NCI-H82 treated with DMSO at 0.1 percent for 48 hours (cell line): ENCODE measurements at regions not wholly inside any gene's neighbourhood (a gene's known extent, or its start where the extent isn't known, plus 50 kb on each side); places are given as distances from the start of the nearest gene placed in this dataset.

Experiments used
- DNase-seq: peaks from one replicate; lab custom pipeline; 2025; ENCODE audit not compliant: unreplicated experiment; lab: John Stamatoyannopoulos, UW

DNA sequence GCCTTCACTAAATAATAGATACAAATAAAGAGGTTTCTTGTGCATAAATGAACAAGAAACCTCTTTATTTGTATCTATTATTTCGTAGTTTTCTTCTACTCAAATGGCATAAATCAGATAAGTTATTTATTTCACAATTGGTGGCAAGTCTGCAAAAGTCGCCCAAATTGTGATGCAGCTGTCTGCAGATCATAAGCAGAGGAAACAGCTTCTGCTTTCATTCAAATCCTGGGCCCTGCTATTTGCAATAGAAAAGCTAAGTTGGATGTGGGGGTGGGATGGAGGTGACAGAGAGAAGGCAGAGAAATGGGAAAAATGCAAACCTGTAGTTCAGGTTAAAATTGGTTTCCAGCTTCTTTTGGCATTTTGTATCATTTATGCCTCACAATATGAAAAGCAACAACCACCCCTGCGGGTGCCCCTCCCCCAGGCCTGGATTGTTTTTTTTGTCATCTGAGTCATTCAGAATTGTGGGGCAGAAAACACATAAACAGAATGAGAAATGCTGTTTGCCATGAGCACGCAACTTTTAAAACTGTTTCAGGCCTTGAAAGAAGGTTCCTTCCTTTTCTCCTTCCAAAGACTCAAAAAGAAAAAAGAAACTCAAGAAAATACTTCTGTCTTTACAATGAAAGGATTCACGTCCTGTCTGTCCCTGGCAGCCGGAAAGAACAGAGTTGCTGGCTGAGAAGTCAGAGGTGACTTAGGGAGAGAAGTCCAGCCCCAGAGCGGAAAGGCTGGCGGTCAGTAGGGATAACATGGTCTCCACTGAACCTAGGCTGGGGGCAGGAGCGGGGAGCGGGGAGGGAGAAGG lies 132.9 kb downstream of the BAMBI start:
- DNase-seq: no peak

- no peak for DNase-seq
Observed at GRCh38 chr10:28811639-28812349, 134.5 kb downstream of the BAMBI start.

DNA sequence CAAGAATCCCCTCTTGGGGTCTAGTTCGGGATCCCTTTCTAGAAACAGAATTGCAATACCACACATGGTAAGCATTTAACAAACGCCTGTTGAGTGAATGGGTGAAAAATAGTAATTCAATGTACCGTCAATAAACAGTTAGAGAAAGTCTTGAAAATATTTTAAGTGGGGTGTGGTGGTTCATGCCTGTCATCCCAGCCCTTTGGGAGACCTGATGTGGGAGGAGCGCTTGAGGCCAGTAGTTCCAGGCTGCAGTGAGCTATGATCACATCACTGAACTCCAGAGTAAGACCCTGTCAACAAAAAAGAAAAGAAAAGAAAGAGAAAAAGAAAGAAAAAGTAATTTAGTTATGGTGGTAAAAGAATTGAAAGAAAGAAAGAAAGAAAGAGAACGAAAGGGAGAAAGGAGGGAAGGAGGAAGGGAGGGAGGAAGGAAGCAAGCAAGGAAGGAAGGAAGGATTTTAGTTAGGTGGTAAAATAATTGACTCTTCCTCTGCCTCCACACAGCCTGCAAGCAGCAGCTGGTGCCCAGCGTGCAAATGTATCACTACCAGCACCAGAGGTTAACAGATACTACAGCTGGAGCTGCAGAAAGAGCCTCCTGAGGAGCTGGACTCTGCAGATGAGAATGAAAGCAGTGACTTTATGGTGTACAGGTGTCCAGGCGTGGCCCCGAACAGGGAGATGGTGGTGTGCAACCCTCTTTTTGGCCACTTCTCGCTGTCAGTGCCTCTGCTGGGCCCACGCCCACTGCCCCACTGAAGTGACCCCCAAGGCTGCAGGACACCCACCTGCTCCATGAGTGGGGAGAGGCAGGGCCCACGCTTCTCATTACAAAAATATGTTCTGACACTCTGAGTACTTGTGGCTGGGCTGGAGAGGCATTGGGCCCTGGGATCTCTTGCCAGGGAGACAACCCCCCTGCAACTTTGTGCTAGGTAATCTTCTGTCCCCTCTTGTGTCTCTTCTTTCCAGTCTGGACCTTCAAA lies 135.4 kb downstream of the BAMBI start:
- DNase-seq: no peak

DNA sequence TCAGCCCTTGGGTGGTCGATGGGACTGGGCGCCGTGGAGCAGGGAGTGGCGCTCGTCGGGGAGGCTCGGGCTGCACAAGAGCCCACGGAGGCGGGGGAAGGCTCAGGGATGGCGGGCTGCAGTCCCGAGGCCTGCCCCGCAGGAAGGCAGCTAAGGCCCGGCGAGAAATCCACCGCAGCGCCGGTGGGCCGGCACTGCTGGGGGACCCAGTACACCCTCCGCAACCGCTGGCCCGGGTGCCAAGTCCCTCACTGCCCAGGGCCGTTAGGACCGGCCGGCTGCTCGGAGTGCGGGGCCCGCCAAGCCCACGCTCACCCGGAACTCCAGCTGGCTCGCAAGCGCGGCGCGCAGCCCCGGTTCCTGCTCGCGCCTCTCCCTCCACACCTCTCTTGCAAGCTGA lies 138.4 kb downstream of the BAMBI start:
- DNase-seq: no peak

DNA sequence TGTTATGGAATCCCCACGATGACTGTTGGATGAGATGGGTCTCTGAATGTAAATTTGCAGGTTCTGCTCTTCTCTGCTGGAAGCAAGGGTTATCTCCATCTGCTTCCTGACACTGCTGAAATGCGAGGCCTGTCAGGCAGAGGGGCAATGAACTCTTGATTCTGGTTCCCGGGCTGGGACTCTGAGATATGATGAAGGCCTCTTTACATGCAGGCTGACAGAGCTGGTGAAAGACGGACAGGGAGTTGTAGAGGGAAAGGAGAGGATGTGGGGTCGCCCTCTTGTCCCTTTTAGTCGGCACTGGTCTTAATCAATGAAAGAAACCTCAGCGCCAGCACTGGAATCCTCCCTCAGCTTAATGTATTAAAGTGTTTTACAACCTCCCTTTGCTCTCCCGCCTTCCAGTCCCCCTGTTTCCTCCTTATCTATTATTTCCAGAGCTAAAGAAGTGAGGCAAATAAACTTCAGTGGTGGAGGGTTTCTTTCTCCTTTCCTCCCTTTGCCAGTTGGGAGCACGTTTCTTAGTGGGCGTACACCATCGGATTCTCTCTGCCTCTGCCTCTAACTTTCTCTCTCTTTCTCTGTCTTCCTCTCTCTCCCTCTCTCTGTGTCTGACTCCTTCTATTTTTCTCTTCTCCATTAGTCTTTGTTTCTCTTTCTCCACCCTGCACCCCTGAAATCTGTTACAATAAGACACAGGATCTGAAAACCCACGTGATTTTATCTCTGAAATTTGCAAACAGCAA lies 145.6 kb downstream of the BAMBI start:
- no peak for DNase-seq

DNA sequence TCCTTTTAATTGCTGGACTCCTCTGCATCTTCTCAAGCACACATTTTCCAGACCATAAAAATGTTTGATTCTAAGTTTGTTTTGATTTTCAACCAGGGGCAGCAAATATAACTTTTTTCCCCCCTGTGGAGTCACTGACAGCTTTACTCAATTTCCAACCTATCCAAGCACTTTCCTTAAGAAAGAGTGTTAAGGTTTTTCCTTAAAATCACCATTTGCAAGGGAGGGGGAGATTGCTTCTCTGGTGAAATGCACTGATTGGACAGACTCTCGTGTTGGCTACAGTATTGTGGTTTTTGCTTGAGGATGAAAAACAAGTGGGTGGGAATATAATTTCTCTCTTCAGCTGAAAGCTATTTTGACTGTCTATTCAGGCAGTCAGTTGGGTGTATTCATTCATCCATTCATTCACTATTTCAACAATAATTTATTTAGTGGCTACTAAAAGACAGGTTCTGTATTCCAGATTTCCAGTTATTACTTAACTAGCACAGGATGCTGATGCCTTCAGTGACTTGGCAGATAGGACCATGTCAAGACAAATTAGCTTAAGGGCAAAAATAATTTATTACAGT lies 146.3 kb downstream of the BAMBI start:
- no peak for DNase-seq

DNA sequence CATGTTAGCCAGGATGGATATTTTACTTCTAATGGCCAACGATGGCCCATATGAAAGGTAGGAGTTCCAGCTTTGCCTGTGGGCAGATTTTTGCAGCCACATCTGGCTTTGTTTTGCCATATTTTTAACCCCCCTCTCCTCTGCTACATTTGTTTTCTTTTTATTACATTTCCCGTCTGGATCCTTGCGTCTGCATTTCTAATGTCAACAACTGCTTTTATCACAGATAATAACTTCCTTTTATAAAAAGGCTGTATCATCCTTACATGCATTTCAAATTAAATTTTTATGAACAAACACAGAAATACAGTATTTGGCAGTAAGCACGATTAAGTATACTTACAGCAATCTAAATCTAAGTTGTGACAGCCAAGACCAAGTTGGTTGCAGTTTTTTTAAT lies 156.0 kb downstream of the BAMBI start:
- DNase-seq: no peak

GRCh38 chr10:28836435-28836743 lies 159.1 kb downstream of the BAMBI start:
- DNase-seq: no peak

DNA sequence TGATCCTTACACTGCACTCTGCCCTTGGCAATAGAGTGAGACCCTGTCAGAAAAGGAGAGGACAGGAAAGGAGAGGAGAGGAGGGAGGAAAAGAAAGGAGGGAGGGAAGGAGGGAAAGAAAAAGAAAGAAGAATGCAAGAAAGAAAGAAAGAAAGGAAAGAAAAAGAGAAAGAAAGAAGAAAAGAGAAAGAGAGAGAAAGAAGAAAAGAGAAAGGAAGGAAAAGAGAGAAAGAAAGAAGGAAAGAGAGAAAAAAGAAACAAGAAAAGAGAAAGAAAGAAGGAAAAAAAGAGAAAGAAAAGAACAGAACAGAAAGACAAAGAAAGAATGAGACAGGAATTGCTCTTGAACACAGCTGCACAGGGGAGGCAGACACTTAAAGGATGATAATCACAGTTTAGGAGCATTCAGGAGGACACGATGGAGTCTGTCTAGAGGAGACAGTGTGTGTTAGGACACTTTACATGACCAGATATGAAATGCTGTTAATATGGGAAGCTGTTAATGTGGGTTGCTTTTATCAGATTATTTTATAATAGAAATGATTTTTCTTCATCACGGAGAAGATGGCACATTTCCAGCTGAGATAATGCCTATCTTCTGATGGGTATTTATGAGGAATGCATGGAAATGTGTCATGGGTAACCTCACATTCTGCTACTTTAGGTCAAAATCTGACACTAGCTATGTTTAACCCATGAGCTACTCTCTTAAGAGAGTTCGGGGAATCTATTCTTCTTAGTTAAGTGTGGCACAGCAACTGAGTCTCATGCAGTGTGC lies 160.5 kb downstream of the BAMBI start:
- no peak for DNase-seq

- no peak for DNase-seq
Observed at GRCh38 chr10:28838908-28839307, 161.6 kb downstream of the BAMBI start.

DNA sequence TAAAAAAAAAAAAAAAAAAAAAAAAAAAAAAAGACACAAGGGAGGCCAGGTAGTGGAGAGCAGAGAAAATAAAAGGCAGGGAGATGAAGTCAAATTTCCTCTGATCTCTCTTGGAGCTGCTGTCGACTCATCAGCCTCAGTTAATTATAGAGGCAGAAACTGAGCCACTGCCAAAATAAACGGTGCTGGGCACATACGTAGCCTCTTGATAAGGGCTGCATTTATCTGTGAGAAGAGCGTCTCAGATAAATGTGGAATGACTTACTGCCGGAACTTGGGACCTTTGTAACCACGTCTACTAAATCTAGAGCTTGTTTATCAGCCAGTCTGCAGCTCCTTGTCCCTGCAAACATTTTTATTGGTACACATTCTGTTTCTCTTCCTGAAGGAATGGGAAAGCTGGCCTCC lies 162.3 kb downstream of the BAMBI start:
- DNase-seq: no peak

DNA sequence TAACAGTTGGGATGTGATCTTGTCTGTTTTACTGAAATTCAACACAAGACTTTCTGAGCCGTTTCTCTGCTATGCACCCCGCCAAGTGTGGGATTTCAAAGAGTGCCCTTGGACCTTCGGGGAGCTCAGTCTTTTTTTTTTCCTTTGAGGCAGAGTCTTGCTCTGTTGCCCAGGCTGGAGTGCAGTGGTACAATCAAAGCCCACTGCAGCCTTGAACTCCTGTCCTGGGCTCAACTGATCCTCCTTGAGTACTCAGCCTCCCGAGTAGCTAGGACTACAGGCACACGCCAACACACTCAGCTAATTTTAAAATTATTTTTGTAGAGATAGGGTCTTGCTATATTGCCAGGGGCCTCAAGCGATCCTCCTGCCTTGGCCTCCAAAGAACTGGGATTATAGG lies 162.9 kb downstream of the BAMBI start:
- no peak for DNase-seq

DNA sequence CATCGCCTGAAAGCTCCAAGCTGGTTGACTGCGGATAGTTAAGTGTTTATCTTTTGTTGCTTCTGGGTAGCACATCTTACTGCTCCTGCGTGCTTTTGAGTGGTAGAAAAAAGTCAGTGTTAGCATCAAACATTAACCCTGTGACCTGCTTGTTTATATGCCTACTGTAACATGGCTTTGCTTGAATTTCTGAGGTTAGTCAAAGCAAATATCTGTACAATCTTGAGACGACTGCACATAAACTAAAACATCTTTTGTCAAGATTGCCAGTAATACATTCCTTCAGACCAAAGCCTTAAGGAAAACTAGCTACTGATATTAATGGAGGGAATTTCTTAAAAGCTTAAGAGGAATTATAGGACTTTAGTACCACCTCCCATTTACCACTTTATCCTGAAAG lies 163.7 kb downstream of the BAMBI start:
- DNase-seq: no peak

GRCh38 chr10:28841625-28842024 lies 164.3 kb downstream of the BAMBI start:
- DNase-seq: no peak

- no peak for DNase-seq
Observed at GRCh38 chr10:28842321-28842720, 165.0 kb downstream of the BAMBI start.

DNA sequence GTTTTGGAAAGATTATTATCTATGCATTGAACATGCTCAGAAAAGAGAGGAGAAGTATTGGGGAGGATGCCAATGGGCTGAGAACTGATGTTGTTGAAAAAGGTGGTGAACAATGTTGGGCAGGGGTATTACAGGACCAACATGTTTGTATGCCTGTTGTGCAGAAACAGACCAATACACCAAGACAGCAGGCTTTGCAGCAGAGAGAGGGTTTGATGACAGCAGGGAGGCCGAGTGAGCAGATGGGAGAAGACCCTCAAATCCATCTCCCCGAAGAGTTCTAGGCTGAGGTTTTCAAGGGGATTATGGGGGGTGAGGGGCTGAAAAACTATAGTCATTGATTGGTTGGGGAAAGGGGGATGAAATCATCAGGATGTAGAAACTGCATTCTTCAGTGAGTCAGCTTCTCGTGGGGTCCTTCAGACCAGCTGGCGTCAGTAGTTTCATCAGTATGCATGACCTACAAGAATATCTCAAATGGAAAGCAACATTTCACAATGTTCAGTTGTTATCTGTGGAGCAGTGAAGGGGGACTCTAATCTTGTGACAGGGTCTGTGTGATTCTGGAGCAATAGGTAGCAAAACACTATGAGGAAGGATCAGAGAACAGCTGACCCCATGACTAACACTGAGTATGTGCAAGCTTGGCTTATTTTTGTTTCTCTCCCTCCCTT lies 167.8 kb downstream of the BAMBI start:
- DNase-seq: no peak

DNA sequence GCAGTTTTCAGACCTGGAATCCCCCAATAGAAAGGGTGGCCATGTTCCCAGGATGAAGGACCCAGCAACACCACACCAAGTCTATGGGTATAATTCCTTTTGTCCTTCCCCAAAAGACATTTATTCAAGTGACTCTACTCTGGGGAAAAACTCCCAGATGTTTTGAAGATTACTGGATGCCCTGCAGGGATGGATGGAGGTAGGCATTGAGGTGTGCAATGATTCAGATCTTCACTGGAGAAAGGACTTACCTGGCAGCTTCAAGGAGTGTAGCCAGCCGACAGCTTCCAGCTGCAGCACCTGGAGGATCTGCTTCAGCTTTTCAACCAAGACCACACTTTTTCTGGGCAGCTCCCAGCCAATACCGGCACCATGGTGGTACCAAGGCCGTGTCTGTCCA lies 172.0 kb downstream of the BAMBI start:
- no peak for DNase-seq

- DNase-seq: no peak
Observed at GRCh38 chr10:28849821-28850220, 172.5 kb downstream of the BAMBI start.

- DNase-seq: no peak
Observed at GRCh38 chr10:28850784-28851183, 173.5 kb downstream of the BAMBI start.
